Gastrocnemius medialis (tissue), 4 donors: ENCODE measurements at regions not wholly inside any gene's neighbourhood (a gene's known extent, or its start where the extent isn't known, plus 50 kb on each side); places are given as distances from the start of the nearest gene placed in this dataset.

Experiments used
- ATAC-seq, 2 donors: fragments of 150-250 bp; one replicate each; pipeline ENCODE4 v1.9.1; 2016
- DNase-seq, 2 donors: peaks; one replicate each; pipeline ENCODE4 v3.0.0-alpha.2; 2019
- H3K27ac ChIP-seq, 4 donors: fragments of 200-600 bp; sonication (generic); 1 replicate in 1 of 4; 2 replicates in 3 of 4; pipeline ENCODE4 v1.5.1; 2016 to 2018; ENCODE audit warnings: mild to moderate bottlenecking in 2 of 4, moderate library complexity in 1 of 4
- H3K27me3 ChIP-seq, 3 donors: fragments of 200-600 bp; sonication (generic) in 2 of 3; 1 replicate in 1 of 3; 2 replicates in 2 of 3; pipeline versions ENCODE4 v1.5.1 to v1.6.0; 2016 to 2019; ENCODE audit warnings: mild to moderate bottlenecking in 1 of 3, moderate library complexity in 1 of 3
- H3K36me3 ChIP-seq, 2 donors: fragments of 200-600 bp; sonication (generic) in 1 of 2; one replicate each; pipeline ENCODE4 v1.5.1; 2017 to 2018
- H3K4me1 ChIP-seq, 2 donors: fragments of 200-600 bp; sonication (generic) in 1 of 2; one replicate each; pipeline ENCODE4 v1.5.1; 2016 to 2017; ENCODE audit warnings: mild to moderate bottlenecking in 2 of 2
- H3K4me3 ChIP-seq, 4 donors: fragments of 200-600 bp; sonication (generic) in 3 of 4; 1 replicate in 1 of 4; 2 replicates in 3 of 4; pipeline ENCODE4 v1.5.1; 2016 to 2019; ENCODE audit warnings: mild to moderate bottlenecking in 2 of 4
- H3K9me3 ChIP-seq, 3 donors: fragments of 200-600 bp; sonication (generic) in 2 of 3; 1 replicate in 1 of 3; 2 replicates in 2 of 3; pipeline ENCODE4 v1.5.1; 2016 to 2019
- POLR2A ChIP-seq, 2 donors: fragments of 450-650 bp; IDR thresholded peaks; one replicate each; pipeline ENCODE4 v1.6.1; 2017; ENCODE audit warnings: antibody characterized with exemption in 2 of 2, mild to moderate bottlenecking in 2 of 2, moderate library complexity in 2 of 2
- in situ Hi-C, 4 donors: fragments of 200-750 bp; cut with MboI; loops; one replicate each; pipeline versions ENCODE4 v1.15.0 to v1.8.0; 2017; ENCODE audit warnings: low sequenced_read_pairs in 4 of 4
- intact Hi-C: fragments of 100-400 bp; cut with DNase I; formaldehyde crosslinking; loops from one replicate; pipeline ENCODE4 v1.15.1; 2023; ENCODE audit warnings: low total_unique reads
- TF ChIP-seq, protein P1 (sequence below), 5 experiments: fragments of 450-650 bp in 3 of 5; fragments of 200-600 bp in 2 of 5; sonication (generic) in 2 of 5; IDR thresholded peaks in 4 of 5; conservative IDR thresholded peaks in 1 of 5; 1 replicate in 4 of 5; 2 replicates in 1 of 5; pipeline ENCODE4 v1.5.1; 2016 to 2019; ENCODE audit warnings: antibody characterized with exemption in 5 of 5, mild to moderate bottlenecking in 3 of 5, moderate library complexity in 3 of 5

DNA sequence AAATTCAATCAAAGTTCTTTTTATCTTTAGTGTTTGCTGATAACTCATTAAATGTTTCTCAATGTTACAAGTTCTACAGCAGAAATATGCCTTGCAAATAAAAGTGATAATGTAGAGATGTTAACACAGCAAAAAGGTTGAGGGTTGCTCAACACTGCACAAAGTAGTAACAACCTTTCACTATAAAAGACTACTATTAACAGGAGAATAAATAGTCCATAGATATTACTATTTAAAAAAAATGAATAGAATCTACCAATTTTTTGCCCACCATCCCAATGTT is 378.1 kb downstream of the RBM43 start:
- no peak for TF ChIP-seq POLR2A (IDR thresholded peaks at IDR 0.05)
- TF ChIP-seq, protein P1, sequence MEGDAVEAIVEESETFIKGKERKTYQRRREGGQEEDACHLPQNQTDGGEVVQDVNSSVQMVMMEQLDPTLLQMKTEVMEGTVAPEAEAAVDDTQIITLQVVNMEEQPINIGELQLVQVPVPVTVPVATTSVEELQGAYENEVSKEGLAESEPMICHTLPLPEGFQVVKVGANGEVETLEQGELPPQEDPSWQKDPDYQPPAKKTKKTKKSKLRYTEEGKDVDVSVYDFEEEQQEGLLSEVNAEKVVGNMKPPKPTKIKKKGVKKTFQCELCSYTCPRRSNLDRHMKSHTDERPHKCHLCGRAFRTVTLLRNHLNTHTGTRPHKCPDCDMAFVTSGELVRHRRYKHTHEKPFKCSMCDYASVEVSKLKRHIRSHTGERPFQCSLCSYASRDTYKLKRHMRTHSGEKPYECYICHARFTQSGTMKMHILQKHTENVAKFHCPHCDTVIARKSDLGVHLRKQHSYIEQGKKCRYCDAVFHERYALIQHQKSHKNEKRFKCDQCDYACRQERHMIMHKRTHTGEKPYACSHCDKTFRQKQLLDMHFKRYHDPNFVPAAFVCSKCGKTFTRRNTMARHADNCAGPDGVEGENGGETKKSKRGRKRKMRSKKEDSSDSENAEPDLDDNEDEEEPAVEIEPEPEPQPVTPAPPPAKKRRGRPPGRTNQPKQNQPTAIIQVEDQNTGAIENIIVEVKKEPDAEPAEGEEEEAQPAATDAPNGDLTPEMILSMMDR (IDR thresholded peaks at IDR 0.05 in 4 of 5, conservative IDR thresholded peaks at IDR 0.05 in 1 of 5): no peak
- intact Hi-C loops (no loop called here), in situ Hi-C loops (no loop called here)
- Histone ChIP-seq H3K27ac (no peak overlapping the region), H3K4me1 (no peaks in the 10 kb centered on the region), H3K36me3 (no peaks in the 10 kb centered on the region), H3K27me3 (no peaks in the 10 kb centered on the region), H3K4me3 (no peak overlapping the region), H3K9me3 (no peaks in the 10 kb centered on the region)
- DNase-seq (no peak), ATAC-seq (no peak)

DNA sequence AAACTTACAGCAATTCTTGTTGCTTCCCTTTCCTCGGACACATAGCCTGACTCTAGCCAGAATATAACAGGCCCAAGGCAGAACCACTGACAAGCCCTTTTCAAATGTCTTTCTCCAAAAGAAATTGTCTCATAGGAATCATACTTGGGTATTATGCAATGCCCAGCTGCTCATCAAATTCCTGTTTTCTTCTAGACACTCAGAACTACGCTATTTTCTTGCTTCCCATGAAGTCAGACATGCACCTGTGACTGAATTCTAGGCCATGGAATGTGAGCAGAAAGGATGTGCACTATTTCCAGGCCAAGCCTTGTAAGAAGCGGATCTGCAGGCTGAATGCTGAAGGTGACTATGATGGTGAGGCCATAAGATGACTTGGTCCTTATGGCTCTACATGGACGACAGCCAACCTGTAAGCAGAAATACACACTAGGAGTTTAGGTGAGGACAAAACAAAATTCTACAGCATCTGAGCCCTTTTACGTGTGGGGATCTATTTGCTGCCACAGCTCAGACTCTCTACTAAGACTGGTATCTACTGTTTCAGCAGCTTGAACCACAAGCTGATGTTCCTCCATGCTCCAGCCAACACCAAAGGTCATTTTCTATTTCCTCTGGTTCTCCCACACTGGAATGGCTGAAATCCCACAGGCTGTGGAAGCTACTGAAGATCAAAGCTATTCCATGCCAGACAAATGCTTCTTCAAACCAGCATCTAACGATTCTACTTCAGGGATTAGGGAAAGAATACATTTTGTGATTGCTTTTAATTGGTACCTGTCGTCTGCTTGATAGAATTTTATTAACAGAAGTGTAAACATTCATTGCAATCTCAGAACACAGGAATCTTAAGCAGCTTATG is 378.7 kb downstream of the RBM43 start:
- H3K4me1 ChIP-seq: no peaks in the 10 kb centered on the region
- ATAC-seq (no peak), DNase-seq (no peak)
- in situ Hi-C loops (no loop called here), intact Hi-C loops (no loop called here)
- H3K9me3 ChIP-seq: no peaks in the 10 kb centered on the region
- no peaks in the 10 kb centered on the region for H3K36me3 ChIP-seq
- H3K27me3 ChIP-seq: no peaks in the 10 kb centered on the region
- H3K27ac ChIP-seq: no peak overlapping the region
- H3K4me3 ChIP-seq: no peak overlapping the region
- TF ChIP-seq, protein P1 (IDR thresholded peaks at IDR 0.05 in 4 of 5, conservative IDR thresholded peaks at IDR 0.05 in 1 of 5): no peak
- no peak for TF ChIP-seq POLR2A (IDR thresholded peaks at IDR 0.05)

DNA sequence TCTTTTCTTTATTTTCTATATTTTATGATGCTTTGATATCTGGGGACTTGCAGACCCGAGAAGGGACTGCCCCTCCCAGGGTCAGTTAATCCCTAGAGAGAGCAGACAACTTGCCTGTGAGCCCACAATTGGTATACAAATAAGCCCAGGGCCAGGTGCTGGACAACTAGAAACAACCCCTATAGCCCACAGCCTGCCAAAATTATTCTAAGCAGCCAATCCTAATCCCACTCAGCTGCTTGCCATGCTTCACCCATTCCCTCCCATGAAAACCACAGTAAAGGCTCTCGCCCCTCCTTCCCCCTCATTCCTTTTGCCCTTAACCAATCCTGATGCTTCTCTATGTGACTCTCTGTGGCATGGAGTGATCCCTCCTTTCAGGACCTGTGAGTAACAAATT is 380.7 kb downstream of the RBM43 start:
- ATAC-seq (no peak), DNase-seq (no peak)
- in situ Hi-C loops: no loop called here
- TF ChIP-seq, protein P1 (IDR thresholded peaks at IDR 0.05 in 4 of 5, conservative IDR thresholded peaks at IDR 0.05 in 1 of 5): no peak
- TF ChIP-seq POLR2A (IDR thresholded peaks at IDR 0.05): no peak
- intact Hi-C loops: no loop called here
- H3K27ac ChIP-seq: no peak overlapping the region
- H3K4me1 ChIP-seq: no peaks in the 10 kb centered on the region
- no peaks in the 10 kb centered on the region for H3K9me3 ChIP-seq
- no peak overlapping the region for H3K4me3 ChIP-seq
- H3K36me3 ChIP-seq: no peaks in the 10 kb centered on the region
- H3K27me3 ChIP-seq: no peaks in the 10 kb centered on the region

DNA sequence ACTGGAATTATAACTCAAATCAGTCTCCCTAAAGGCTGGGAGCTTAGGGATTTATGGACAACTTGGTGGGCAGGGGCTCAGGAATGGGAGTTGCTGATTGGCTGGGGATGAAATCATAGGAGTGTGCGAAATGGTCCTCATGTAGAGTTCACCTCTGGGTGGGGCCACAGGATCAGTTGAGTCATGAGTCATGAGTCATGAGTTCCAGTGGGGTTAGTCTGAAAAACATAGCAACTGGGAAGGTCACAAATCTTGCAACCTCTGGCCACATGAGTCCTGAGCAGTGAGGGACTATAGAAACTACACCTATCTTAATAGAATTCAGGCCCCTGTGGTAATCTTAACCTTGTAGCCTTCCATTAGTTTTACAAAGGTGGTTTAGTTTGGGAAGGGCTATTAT is 383.3 kb downstream of the RBM43 start:
- DNase-seq (no peak), ATAC-seq (no peak)
- Histone ChIP-seq H3K4me3 (no peak overlapping the region), H3K36me3 (no peaks in the 10 kb centered on the region), H3K27ac (no peak overlapping the region), H3K9me3 (no peaks in the 10 kb centered on the region), H3K27me3 (no peaks in the 10 kb centered on the region), H3K4me1 (no peaks in the 10 kb centered on the region)
- in situ Hi-C loops (no loop called here), intact Hi-C loops (no loop called here)
- TF ChIP-seq POLR2A (IDR thresholded peaks at IDR 0.05): no peak
- TF ChIP-seq, protein P1 (IDR thresholded peaks at IDR 0.05 in 4 of 5, conservative IDR thresholded peaks at IDR 0.05 in 1 of 5): no peak
